ENCODE measurements at regions not wholly inside any gene's neighbourhood (a gene's known extent, or its start where the extent isn't known, plus 50 kb on each side); places are given as distances from the start of the nearest gene placed in this dataset.

- TF ChIP-seq, protein P1, sequence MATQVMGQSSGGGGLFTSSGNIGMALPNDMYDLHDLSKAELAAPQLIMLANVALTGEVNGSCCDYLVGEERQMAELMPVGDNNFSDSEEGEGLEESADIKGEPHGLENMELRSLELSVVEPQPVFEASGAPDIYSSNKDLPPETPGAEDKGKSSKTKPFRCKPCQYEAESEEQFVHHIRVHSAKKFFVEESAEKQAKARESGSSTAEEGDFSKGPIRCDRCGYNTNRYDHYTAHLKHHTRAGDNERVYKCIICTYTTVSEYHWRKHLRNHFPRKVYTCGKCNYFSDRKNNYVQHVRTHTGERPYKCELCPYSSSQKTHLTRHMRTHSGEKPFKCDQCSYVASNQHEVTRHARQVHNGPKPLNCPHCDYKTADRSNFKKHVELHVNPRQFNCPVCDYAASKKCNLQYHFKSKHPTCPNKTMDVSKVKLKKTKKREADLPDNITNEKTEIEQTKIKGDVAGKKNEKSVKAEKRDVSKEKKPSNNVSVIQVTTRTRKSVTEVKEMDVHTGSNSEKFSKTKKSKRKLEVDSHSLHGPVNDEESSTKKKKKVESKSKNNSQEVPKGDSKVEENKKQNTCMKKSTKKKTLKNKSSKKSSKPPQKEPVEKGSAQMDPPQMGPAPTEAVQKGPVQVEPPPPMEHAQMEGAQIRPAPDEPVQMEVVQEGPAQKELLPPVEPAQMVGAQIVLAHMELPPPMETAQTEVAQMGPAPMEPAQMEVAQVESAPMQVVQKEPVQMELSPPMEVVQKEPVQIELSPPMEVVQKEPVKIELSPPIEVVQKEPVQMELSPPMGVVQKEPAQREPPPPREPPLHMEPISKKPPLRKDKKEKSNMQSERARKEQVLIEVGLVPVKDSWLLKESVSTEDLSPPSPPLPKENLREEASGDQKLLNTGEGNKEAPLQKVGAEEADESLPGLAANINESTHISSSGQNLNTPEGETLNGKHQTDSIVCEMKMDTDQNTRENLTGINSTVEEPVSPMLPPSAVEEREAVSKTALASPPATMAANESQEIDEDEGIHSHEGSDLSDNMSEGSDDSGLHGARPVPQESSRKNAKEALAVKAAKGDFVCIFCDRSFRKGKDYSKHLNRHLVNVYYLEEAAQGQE (IDR thresholded peaks at IDR 0.05; ENCODE audit: insufficient read depth in 1 of 2, low read depth in 2 of 2, low read length in 1 of 2) = no peak
- no peak for TF ChIP-seq CTCF (IDR thresholded peaks at IDR 0.05)
- TF ChIP-seq POLR2AphosphoS5 (IDR thresholded peaks at IDR 0.05; ENCODE audit: low read depth, low read length) = no peak
Observed at GRCh38 chr2:185471441-185471840, 267.2 kb upstream of the FSIP2 start.

Measured in Panc1 (cell line).